KMS-11 (cell line): ENCODE measurements at regions not wholly inside any gene's neighbourhood (a gene's known extent, or its start where the extent isn't known, plus 50 kb on each side); places are given as distances from the start of the nearest gene placed in this dataset.
A peak's percentile ranks its signal among the peaks of the same experiment; 100 is the strongest.

Experiments
- H2AFZ ChIP-seq: fragments of 200-600 bp; sonication (generic); 2 replicates; pipeline ENCODE4 v1.6.1; 2016; ENCODE audit warnings: antibody characterized with exemption, mixed run types, low read depth
- H3K27ac ChIP-seq: fragments of 200-600 bp; sonication (generic); 2 replicates; pipeline ENCODE4 v1.6.1; 2016; ENCODE audit warnings: mild to moderate bottlenecking, mixed run types
- H3K27me3 ChIP-seq: fragments of 200-600 bp; sonication (generic); 2 replicates; pipeline ENCODE4 v1.6.1; 2017; ENCODE audit warnings: mild to moderate bottlenecking, low read depth, mixed run types, moderate library complexity; ENCODE audit not compliant: insufficient read depth
- H3K36me3 ChIP-seq: fragments of 200-600 bp; sonication (generic); 2 replicates; pipeline ENCODE4 v1.6.1; 2017; ENCODE audit warnings: mild to moderate bottlenecking, mixed run types; ENCODE audit not compliant: insufficient read depth
- H3K4me1 ChIP-seq: fragments of 200-600 bp; sonication (generic); 2 replicates; pipeline ENCODE4 v1.6.1; 2016; ENCODE audit warnings: mild to moderate bottlenecking, low read depth, mixed run types; ENCODE audit not compliant: poor library complexity, severe bottlenecking
- H3K4me2 ChIP-seq: fragments of 200-600 bp; sonication (generic); 2 replicates; pipeline ENCODE4 v1.7.0; 2016; ENCODE audit warnings: mild to moderate bottlenecking, mixed run types
- H3K4me3 ChIP-seq: fragments of 200-600 bp; sonication (generic); IDR thresholded peaks from 2 replicates; pipeline ENCODE4 v1.6.1; 2017; ENCODE audit warnings: low read depth, low read length, mixed read lengths; ENCODE audit not compliant: insufficient read depth
- H3K79me2 ChIP-seq: fragments of 200-600 bp; sonication (generic); 2 replicates; pipeline ENCODE4 v1.6.1; 2016; ENCODE audit warnings: low read depth, mixed run types; ENCODE audit not compliant: insufficient read depth
- H3K9ac ChIP-seq: fragments of 200-600 bp; sonication (generic); 2 replicates; pipeline ENCODE4 v1.6.1; 2016; ENCODE audit warnings: mild to moderate bottlenecking, mixed run types
- H4K20me1 ChIP-seq: fragments of 200-600 bp; sonication (generic); 2 replicates; pipeline ENCODE4 v1.6.1; 2016; ENCODE audit warnings: mild to moderate bottlenecking, mixed run types; ENCODE audit not compliant: insufficient read depth
- TF ChIP-seq, protein P1 (sequence below): fragments of 200-600 bp; sonication (generic); conservative IDR thresholded peaks from 2 replicates; pipeline ENCODE4 v1.6.1; 2017; ENCODE audit warnings: low read depth, mild to moderate bottlenecking, antibody characterized with exemption, low read length, moderate library complexity, mixed read lengths

DNA sequence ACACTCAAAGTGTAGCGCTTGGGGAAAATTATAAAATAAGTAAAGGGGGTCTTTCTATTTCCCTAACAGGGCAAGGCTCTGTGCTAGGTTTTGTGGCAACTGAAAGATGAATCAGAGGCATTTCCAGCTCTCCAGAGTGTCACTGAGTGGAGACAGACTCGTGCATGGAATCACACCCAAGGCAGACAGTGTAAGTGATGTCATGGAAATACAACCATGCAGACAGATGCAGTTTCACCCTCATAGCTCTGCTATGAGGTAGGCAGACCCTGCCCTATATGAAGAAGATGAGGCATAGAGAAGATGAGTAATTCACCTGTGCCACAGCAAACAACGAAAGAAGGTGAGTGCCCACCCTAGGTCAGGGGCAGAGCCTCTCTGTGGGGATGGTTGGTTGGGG, 57.2 kb upstream of the PITRM1 start:
- Histone ChIP-seq H3K79me2 (no peaks in the 10 kb centered on the region), H3K27me3 (no peaks in the 10 kb centered on the region)

DNA sequence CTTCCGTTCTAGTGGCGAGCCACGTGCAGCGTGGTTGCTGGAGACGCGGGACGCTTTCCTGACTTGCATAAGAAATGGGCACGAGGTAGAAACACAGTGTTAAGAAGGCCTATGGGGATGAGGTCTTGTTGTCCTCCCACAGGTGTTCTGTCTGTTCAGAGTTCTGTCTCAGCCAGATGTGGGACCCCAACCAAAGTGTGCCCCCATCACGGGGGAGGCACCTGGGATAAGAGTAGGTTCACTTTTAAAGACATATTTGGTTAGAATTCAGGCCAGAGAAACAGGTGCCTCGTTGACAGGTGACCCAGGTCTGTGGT, 56.0 kb upstream of the PITRM1 start:
- no peaks in the 10 kb centered on the region for H3K27me3 ChIP-seq
- H3K36me3 ChIP-seq = no peaks in the 10 kb centered on the region
- peaks cover 18% of the 10 kb centered on the region for H3K4me1 ChIP-seq
- H3K9ac ChIP-seq = no peak overlapping the region
- TF ChIP-seq, protein P1, sequence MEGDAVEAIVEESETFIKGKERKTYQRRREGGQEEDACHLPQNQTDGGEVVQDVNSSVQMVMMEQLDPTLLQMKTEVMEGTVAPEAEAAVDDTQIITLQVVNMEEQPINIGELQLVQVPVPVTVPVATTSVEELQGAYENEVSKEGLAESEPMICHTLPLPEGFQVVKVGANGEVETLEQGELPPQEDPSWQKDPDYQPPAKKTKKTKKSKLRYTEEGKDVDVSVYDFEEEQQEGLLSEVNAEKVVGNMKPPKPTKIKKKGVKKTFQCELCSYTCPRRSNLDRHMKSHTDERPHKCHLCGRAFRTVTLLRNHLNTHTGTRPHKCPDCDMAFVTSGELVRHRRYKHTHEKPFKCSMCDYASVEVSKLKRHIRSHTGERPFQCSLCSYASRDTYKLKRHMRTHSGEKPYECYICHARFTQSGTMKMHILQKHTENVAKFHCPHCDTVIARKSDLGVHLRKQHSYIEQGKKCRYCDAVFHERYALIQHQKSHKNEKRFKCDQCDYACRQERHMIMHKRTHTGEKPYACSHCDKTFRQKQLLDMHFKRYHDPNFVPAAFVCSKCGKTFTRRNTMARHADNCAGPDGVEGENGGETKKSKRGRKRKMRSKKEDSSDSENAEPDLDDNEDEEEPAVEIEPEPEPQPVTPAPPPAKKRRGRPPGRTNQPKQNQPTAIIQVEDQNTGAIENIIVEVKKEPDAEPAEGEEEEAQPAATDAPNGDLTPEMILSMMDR = no peak
- no peaks in the 10 kb centered on the region for H3K79me2 ChIP-seq
- H2AFZ ChIP-seq = no peak overlapping the region
- H3K4me2 ChIP-seq = peak overlapping the region; percentile 48; the same call in 1 of the 2 replicates
- no peak overlapping the region for H3K4me3 ChIP-seq
- no peak overlapping the region for H3K27ac ChIP-seq
- no peaks in the 10 kb centered on the region for H4K20me1 ChIP-seq

More for the DNA sequence above, 57.2 kb upstream of the PITRM1 start:
- H3K4me1 ChIP-seq = peaks cover 18% of the 10 kb centered on the region
- no peak overlapping the region for H3K4me3 ChIP-seq
- TF ChIP-seq, protein P1 = no peak
- no peaks in the 10 kb centered on the region for H4K20me1 ChIP-seq
- no peak overlapping the region for H3K27ac ChIP-seq
- H3K9ac ChIP-seq = no peak overlapping the region
- no peak overlapping the region for H3K4me2 ChIP-seq
- no peaks in the 10 kb centered on the region for H3K36me3 ChIP-seq
- H2AFZ ChIP-seq = no peak overlapping the region

DNA sequence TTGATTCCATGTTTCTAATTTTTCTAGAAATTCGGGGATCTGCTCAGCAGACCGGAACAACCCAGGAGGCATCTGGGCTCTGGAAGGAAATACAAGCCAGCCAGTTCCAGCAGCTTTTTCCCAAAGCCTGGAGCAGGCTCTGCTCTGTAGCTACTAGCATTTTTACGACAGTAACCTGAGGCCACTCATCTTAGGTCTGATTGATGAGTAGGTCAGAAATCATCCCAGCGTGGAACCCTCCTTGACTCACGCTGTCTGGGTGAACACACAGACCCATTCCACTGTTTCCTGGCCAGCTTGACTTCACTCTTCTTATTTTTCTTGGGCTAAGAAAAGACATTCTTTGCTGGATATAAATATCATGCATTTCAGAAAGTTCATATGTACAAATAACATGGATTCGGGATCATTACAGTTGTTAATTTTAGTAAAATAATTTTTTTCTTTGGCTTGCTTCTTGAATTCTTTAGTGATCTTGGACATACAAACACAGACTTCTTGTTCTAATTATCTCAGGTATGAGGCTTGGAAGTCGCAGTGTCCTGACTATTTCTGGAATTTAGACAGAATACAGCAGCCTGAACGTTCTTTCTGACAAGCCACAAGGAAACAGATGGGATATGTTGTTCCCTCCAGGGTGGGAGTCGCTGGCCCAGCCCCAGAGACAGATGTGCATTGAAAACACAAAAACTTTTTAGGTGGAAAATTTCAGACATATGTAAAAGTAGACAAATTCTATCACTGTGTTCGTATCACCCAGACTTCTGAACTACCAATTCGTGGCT, 54.6 kb upstream of the PITRM1 start:
- Histone ChIP-seq H3K4me1 (peaks cover 18% of the 10 kb centered on the region), H3K36me3 (no peaks in the 10 kb centered on the region), H4K20me1 (no peaks in the 10 kb centered on the region), H2AFZ (no peak overlapping the region), H3K79me2 (no peaks in the 10 kb centered on the region), H3K4me3 (no peak overlapping the region), H3K27me3 (no peaks in the 10 kb centered on the region), H3K4me2 (peak overlapping the region; percentile 48), H3K27ac (no peak overlapping the region), H3K9ac (no peak overlapping the region)
- TF ChIP-seq, protein P1 = no peak

DNA sequence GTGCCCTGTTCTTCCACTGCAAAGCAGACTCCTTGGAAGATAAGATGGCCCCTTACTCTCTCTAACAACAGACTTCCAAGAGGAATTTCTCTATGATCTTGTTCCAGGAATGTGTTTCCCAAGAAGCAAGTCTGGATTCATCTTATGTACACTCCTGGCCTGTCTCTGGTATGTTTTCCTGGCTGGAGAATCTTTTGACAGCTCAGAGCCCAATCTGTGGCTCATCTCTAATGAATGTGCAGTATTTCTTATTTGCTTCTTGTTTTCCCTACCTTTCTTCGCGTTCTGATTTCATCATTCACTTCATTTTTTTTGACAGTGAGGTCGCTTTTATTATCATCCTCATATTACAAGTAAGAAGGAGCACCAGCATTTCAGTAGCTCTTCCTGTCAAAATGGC, 53.0 kb upstream of the PITRM1 start:
- Histone ChIP-seq H2AFZ (no peak overlapping the region), H3K4me3 (no peak overlapping the region), H3K9ac (no peak overlapping the region), H3K4me2 (no peak overlapping the region), H4K20me1 (no peaks in the 10 kb centered on the region), H3K36me3 (no peaks in the 10 kb centered on the region), H3K27ac (no peak overlapping the region), H3K27me3 (no peaks in the 10 kb centered on the region), H3K79me2 (no peaks in the 10 kb centered on the region), H3K4me1 (peaks cover 18% of the 10 kb centered on the region)
- TF ChIP-seq, protein P1 = no peak
